ENCODE measurements at regions not wholly inside any gene's neighbourhood (a gene's known extent, or its start where the extent isn't known, plus 50 kb on each side); places are given as distances from the start of the nearest gene placed in this dataset.

DNA sequence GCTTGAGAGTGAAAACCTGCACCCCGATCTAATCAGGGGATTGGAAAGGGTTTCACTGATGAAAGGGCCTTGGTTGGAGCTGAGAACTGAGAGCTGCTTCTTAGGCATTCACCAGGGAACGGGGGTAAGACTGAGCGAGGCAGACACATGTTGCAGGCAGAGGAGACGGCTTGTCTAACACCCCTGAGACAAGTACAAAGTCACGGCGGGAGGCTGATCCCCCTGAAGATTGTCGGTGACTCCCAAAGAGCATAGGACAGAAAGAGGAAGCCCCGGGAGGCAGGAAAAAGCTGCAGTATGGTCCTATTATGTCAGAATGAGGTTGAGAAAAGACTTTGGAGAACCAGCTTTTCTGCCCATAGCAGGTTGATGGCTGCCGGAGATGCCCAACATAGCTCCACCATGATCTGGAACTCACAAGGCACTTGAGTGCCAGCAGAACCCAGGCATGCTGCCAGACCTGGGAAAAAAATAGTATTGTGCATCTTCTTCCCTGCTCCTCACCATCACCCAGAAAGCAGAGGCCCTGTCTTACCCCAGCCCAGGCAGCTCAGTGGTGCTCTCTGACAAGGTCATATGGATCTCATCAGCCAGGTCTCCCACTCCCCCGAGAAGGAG, 463.9 kb upstream of the PROX1 start:
- TF ChIP-seq POLR2A (IDR thresholded peaks at IDR 0.05) = no peak
- TF ChIP-seq, protein P1, sequence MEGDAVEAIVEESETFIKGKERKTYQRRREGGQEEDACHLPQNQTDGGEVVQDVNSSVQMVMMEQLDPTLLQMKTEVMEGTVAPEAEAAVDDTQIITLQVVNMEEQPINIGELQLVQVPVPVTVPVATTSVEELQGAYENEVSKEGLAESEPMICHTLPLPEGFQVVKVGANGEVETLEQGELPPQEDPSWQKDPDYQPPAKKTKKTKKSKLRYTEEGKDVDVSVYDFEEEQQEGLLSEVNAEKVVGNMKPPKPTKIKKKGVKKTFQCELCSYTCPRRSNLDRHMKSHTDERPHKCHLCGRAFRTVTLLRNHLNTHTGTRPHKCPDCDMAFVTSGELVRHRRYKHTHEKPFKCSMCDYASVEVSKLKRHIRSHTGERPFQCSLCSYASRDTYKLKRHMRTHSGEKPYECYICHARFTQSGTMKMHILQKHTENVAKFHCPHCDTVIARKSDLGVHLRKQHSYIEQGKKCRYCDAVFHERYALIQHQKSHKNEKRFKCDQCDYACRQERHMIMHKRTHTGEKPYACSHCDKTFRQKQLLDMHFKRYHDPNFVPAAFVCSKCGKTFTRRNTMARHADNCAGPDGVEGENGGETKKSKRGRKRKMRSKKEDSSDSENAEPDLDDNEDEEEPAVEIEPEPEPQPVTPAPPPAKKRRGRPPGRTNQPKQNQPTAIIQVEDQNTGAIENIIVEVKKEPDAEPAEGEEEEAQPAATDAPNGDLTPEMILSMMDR (IDR thresholded peaks at IDR 0.05) = no peak

Data from lower leg skin (tissue), 3 donors.